Tibial nerve (tissue), 3 donors: ENCODE measurements at regions not wholly inside any gene's neighbourhood (a gene's known extent, or its start where the extent isn't known, plus 50 kb on each side); places are given as distances from the start of the nearest gene placed in this dataset.

ENCODE experiments used
- CTCF ChIP-seq, 5 experiments: fragments of 200-600 bp in 3 of 5; fragments of 450-650 bp in 2 of 5; sonication (generic) in 3 of 5; IDR thresholded peaks; one replicate each; pipeline ENCODE4 v1.5.1; 2016 to 2019; ENCODE audit warnings: antibody characterized with exemption in 5 of 5, mild to moderate bottlenecking in 3 of 5, moderate library complexity in 2 of 5
- POLR2A ChIP-seq, 2 donors: fragments of 450-650 bp; IDR thresholded peaks; one replicate each; pipeline ENCODE4 v1.6.1; 2017; ENCODE audit warnings: antibody characterized with exemption in 2 of 2, mild to moderate bottlenecking in 2 of 2, moderate library complexity in 2 of 2

- no peak for TF ChIP-seq CTCF (IDR thresholded peaks at IDR 0.05)
- no peak for TF ChIP-seq POLR2A (IDR thresholded peaks at IDR 0.05)
Measured at GRCh38 chr17:34503528-34504195, 75.7 kb upstream of the TMEM132E start.
